HepG2 (cell line): ENCODE measurements at regions not wholly inside any gene's neighbourhood (a gene's known extent, or its start where the extent isn't known, plus 50 kb on each side); places are given as distances from the start of the nearest gene placed in this dataset.

Source experiments
- ATF3 ChIP-seq: sonication (generic); formaldehyde crosslinking; IDR thresholded peaks from 2 replicates; pipeline ENCODE4 v1.4.0; 2020; ENCODE audit warnings: missing genetic modification reagents
- GATAD2A ChIP-seq: IDR thresholded peaks from 2 replicates; pipeline ENCODE4 v1.6.1; 2016
- GRHL1 ChIP-seq: sonication (generic); formaldehyde crosslinking; conservative IDR thresholded peaks from 2 replicates; pipeline ENCODE4 v1.8.0; 2022; ENCODE audit warnings: missing genetic modification reagents
- MYC ChIP-seq: sonication (generic); formaldehyde crosslinking; IDR thresholded peaks from 2 replicates; pipeline ENCODE4 v1.9.0; 2021; ENCODE audit warnings: missing genetic modification reagents, borderline replicate concordance
- NR3C1 ChIP-seq: sonication (generic); formaldehyde crosslinking; IDR thresholded peaks from 2 replicates; pipeline ENCODE4 v1.4.0; 2020; ENCODE audit warnings: missing genetic modification reagents
- RFX5 ChIP-seq: IDR thresholded peaks from 2 replicates; pipeline ENCODE4 v1.6.1; 2011; ENCODE audit warnings: low read depth, low read length, improper control_type of control experiment
- SMC3 ChIP-seq: IDR thresholded peaks from 2 replicates; pipeline ENCODE4 v1.6.1; 2011; ENCODE audit warnings: low read length, improper control_type of control experiment
- ZFP1 ChIP-seq: IDR thresholded peaks from 2 replicates; pipeline ENCODE4 v1.6.1; 2016

GRCh38 chr10:76675561-76675950, 962.1 kb downstream of the KCNMA1 start:
- no peak for TF ChIP-seq ATF3 (CRISPR knock-in tag)
- TF ChIP-seq MYC (CRISPR knock-in tag) = no peak
- TF ChIP-seq RFX5 = no peak
- no peak for TF ChIP-seq NR3C1 (CRISPR knock-in tag)
- TF ChIP-seq ZFP1 (CRISPR knock-in tag) = no peak
- no peak for TF ChIP-seq GATAD2A (CRISPR knock-in tag)
- TF ChIP-seq GRHL1 = no peak
- TF ChIP-seq SMC3 = no peak
